NCI-H2081 (cell line): ENCODE measurements at regions not wholly inside any gene's neighbourhood (a gene's known extent, or its start where the extent isn't known, plus 50 kb on each side); places are given as distances from the start of the nearest gene placed in this dataset.

Source experiments
- DNase-seq, 2 experiments: peaks; one replicate each; lab custom pipeline; 2025; lab: John Stamatoyannopoulos, UW

DNA sequence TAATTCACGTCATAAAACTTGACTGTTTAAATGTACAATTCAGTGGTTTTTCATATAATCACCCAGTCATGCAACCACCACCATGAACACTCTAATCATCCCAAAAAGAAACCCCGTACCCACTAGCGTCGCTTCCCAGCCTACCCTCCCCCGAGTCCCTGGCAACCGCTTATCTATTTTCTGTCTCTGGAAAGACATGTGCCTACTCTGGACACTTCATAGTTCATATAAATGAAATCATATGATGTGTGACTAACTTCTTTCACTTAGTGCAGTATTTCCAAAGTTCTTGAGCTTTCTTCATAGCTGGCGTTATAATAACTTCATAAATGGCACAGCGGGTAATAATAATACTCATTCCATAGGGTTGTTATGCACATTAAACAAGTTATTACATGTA lies 215.2 kb downstream of the MYLK4 start:
- DNase-seq, result no peak

DNA sequence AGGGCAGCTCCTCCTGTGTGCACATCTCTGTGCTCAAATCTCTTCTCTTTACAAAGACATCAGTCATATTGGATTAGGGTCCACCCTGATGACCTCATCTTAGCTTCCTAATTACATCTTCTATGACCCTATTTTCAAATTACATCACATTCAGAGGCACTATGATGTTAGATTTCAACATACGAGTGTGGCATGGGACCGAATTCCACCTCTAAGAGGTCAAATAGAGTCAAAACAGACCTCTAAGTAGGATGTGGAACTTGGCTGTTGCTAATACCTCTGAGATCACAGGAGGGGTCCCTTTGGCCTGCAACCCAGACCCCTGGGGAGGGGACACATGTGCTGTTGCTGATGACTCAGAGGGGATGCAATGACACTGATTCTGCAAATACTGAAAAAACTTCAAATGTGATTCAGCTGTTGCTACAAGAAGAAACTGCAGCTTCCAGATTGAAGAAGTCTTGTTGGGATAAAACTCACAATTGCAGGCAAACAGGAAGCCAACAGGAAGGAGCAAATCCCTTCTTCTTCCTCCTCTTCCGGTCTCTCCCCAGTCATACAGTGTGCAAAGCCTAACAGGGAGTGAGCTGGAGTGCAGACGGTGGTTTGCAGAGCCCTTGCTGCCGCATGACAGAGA lies 216.2 kb downstream of the MYLK4 start:
- no peak for DNase-seq

DNA sequence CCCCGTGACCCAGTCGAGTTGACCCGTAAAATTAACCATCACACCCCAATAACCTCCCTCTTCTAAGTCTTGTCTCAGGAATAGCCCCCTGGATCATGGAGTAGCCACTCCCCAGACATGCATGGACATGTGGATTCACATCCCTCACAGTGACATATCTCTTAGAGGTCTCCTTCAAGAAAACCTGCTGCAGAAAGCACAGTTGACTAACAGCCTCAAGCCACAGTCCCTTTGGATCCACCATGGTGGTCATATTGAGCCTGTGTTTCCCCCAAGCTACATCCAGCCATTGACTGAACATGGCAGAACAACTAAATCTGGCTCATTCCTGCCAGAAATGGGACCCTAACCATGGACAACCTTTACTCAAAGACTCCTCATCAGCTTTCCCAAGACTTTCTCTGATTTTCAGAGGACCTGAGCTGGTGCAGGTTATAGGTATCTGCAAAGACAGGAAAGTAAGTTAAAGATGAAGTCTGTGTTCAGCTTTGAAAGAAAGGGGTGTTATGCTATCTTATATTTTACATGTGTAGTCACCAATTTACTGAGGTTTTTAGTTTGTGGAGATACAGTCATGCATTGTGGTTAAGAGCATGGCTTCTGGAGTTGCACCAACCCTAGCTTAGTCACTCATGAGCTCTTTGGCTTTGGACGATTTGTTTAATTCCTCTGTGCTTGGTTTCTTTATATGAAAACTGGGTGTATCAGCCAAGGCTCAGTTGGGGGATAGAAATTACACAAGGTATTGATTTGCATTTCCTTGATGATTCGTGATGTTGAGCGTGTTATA lies 219.1 kb downstream of the MYLK4 start:
- DNase-seq, result no peak

DNA sequence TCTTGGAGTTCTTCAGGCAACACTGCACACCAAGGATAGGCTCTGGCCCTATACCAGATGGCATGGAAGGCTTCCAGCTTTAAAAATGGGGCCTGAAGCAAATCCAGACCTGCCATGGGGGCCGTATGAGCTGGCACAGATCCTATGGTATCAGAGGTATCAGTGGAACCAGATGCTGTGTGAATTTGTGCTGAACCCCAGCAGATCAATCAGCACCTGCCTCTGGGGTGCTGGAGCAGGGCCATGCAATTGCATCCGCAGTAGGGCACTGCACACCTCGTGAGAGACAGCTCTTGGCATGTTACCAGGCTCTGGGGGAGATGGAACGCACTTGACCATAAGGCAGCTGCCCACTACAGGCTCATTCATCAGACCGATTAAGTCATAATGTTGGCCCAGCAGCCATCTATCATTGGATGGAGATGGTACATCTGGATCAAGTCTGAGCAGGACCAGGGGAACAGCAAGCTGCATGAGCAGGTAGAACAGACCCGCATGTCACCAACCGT lies 221.5 kb downstream of the MYLK4 start:
- peak; percentile 73 to 93 for DNase-seq

DNA sequence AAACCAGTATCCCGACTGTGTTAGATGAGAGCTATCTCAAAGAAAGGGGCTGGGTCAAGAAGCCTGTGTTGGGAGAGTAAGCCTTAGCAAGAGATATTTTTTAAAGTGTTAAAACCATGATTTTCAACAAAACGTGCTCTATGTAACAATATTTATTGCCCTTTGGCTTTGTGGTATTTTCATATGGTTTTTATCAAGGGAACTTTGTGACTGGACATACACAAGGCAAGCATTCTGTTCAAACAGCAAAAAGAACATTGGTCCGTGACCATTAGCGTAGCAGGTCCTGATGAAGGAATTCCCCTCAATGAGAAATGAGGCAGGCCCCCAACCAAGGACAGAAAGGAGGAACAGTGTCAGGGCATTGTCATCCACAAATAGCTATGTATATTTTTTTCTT lies 222.6 kb downstream of the MYLK4 start:
- DNase-seq, result no peak

DNA sequence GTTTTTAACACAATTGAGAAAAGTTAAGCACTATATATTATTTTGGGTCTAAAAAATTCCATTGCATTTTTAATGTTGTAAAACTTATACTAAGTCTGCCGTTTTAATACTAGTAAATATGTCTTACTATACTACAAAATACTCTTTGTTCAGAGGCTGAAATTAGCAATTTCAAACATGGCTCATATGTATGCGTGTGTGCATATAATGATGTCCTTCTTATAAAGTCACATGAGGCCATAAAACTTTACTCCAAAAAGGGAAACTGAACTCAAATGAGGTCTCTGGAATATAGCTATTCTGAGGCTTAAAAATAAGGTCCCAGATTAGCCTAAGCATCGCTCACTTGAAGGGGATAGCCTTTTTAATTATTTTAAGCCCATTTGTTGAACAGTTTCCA lies 224.0 kb downstream of the MYLK4 start:
- no peak for DNase-seq

DNA sequence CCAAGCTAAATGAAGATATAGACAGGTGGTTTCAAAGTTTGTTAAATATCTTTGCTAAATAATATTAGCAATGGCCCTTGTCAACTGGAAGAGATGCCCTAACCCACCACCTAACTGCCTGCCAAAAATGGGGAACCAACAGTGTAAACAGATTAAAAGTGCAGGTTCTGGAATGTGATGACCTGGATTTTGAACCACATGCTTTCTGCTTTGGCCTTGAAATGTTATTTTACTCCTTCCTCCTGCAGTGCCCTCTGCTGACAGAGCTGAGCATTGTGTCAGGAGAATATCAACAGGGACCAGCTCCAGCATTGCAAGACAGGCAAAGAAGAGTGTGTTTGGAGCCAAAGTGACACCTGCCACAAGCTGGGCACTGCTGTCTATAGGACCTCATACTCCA lies 226.6 kb downstream of the MYLK4 start:
- no peak for DNase-seq

DNA sequence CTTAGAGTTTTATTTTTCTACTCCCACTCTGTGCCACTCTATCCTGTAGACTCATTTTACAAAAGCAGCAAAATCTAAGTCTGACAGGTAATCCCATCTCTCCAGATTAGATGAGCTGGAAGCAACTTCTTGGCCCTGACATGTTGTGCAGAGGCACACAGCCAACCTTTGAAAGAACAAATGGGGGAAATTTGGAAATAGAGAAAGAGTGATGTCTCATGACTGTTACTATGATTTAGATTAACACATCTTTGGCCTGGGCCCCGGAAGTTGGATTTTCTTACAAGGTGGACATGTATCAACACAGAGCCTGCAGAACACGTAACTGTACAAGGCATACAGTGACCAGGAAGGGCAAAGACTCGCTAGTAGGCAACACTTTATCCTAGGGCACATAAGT lies 227.7 kb downstream of the MYLK4 start:
- DNase-seq, result no peak

DNA sequence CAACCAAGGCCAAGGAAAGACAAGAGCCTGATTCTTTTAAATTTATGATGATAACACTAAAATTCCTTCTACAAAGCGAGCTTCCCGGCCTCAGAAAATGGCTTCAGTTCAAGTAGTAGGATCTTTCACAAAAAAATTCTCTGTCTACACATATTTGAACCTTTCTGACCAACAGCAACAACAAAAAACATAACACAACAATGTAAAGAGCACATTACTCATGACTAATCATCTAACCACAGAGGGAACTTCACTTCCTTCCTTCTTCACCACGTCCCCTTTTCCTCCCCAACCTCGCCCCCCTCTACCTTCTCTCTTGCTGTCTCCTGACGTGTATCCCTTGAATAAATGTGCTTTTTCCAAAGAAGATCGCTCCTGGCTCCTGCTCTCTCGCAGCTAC lies 228.2 kb downstream of the MYLK4 start:
- no peak for DNase-seq

DNA sequence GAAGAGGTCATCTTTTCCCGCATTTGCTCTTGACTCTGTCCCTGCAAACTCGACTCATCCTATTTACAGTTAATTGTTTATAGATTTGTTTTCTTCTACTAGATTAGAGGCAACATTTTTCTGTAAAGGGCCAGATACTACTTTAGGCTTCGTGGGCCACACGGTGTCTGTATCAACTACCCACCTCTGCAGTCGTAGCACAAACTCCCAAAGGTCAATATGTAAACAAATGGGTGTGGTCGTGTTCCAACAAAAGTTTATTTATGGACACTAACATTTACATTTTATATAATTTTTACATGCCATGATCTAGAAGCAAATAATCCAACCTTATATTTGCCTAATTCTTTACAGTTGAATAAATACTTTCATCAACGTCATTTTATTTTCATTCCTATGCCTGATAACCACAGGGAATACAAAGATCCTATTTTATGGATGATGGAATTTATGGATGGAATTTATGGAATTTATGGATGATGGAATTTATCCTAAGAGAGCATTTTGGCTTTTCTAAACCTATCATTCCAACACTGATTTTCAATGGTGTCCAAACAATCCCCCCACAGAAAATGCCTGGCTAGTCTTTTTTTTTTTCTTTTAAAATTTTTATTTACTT lies 232.8 kb downstream of the MYLK4 start:
- no peak for DNase-seq

DNA sequence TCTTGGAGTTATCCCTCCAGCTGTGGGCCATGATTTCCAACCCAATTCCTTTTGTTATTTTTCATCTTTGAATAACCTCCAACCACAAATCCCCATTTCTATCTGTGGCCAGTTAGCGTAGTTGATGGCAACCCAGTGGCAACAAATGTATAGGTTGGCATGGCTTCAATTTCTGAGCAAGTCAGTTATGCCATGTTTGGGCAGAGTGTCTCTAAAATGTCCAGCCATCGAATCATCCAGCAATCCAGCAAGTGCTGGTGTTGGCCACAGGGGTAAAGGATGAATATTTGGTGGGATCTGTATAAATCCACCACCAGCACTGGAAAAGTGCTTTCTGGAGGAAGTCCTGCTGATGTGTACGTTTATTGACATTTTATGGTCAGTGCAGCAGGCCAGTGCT lies 233.3 kb downstream of the MYLK4 start:
- no peak for DNase-seq

DNA sequence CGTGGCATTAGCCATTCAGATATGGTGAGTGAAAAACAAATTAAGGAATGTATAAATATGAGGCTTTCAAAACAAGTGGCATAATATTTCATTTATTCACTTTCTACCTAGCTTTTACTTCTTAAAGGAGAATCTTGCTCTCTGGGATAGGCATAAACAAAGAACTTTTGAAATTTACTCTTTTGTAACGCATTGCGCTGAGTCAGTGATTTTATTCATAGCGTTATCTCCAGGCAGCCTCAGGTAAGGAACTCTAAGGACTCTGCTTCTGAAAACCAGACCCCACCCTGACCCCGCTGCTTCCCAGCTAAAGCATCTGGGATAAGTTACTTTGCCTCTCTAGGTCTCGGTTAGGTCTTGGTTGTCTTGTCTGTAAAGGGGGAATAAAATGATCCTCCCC lies 234.7 kb downstream of the MYLK4 start:
- DNase-seq, result no peak

DNA sequence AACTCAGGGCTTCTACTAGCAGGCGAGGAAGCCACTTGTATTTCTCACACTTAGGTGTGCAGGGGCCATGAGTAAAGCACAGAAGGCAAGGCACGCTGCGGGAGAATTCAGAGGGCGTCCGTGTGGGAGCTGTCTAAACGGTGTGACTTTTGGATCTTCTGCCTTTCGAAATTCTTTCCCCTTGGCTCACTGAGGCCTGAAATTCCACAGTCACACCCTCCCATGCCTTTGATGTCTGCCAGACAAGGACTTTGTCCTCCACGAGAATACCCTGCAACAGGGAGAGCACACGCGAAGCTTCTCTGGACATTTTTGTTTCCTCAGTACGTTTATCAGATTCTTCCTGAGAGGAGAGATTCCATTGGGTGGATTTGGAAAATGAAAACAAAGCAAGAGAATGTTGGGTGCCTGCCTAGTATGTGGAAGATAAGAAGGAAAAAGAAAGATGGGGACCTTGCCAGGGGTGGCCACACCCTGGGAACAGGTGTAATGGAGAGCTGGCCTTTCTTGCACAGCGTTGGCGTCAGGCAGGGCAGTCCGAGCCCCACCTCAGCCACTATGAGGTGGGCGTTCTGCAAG lies 235.7 kb downstream of the MYLK4 start:
- DNase-seq, result no peak

DNA sequence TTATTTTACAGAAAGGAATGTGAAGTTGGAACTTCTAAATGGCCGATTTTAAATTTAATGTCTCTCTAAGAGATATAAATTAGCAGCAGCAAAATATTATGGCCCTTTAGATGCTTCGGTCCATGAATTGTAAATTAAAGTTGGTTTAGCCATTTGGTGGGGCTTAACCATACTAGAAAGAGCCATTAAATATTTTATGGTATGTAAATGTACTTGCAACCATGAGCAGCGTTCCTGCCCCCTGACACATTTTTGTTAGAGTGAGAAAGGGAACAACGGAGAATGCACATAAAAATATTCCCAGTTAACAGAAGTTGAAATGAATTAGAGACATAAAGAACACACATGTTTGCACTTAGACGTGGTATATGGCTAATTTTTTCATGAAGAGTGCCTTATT lies 237.9 kb downstream of the MYLK4 start:
- DNase-seq, result no peak

DNA sequence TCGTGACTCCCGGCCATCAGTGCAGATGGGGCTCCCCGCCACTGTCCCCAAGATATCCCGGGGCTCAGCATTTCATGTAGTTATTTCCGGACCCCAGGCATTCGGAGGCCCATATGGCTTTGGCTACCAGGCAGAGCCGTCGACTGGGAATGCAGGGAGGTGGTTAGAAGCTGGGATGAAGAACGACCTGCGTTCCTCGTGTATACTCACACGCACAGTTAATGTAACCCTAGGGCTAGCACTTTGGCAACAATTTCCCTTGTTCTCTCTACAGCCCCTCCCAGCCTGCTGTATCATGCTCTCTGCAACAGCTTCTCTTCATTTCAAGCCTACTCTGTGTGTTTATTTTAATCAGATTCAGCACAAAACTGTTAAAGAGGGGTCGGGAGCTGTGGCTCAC lies 240.4 kb downstream of the MYLK4 start:
- DNase-seq, result no peak

DNA sequence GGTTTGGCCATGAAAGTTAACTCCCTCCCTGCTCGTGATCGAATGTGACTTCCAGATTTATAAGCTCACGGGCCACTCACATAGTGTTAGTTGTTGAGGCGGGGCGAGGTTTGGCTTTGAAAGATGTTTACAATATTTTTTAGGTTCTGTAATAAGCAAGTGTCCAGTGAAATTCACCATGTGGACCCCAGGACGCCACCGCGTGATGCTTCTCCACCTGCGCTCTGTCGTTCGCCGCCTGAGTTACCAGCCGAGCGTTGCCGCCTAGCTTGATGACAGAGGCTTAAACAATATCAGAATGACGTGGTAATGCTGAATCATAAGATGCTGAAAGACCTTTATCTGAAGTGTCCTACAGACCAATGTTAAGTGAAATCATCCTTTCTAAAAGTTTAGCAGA lies 241.0 kb downstream of the MYLK4 start:
- DNase-seq, result no peak

DNA sequence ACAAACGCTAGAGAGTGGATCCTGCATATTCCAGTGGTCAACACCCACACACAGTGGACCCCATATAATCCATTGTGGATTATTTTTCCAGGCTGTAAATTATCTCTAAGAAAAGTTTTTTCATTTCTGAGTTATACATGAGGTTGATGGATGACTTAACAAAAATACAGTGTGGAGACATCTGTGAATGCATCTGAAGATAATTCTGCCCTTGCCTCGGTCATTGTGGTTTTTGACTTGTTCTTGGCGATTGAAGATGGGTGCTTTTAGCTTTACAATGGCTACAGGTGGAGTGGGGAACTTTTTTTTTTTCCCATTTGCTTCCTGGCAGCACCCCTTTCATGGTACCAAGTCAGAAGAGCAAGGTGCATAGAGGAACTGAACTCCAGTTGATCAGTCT lies 242.7 kb downstream of the MYLK4 start:
- DNase-seq, result no peak

DNA sequence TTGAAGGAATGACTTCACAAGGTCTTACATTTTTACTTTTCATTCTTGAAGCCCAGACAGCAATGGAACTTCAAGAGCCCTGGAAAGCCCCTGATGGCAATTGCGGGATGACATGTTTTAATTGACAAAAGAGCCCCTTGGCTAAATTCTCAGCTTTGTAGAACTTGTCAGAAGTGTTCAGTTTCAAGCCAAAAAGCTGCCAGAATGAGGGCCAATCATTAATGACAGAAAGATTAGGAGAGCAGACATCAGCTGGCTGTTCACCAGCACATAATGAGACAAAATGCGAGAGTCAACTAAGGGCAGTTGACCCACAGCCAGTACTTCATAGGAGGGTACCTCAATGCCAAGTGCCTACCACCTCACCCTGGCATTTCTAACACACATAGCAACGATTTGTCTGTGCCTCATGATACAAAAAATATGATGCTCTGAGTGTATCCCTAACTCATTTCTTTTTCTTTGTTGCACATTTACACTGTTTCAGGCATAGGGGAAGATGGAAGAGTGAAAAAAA lies 243.1 kb downstream of the MYLK4 start:
- DNase-seq, result no peak

DNA sequence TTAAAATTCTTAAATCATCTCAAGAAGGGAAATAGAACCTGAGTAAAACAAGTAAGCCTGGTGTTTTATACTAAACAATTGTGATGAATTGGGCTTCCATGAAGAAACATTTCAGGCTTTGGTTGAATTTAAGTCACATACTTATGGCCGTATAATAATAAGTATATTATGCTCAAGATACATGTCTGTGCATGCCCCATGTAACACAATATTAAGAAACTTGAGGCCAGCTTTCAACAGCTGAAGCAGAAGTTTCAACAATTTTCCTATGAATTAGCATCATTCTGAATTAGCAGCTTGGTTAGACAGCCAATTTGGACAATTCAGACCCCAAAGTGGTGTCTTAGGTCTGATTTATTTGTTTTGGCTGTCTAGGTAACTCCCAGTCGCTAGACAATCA lies 243.7 kb downstream of the MYLK4 start:
- no peak for DNase-seq

DNA sequence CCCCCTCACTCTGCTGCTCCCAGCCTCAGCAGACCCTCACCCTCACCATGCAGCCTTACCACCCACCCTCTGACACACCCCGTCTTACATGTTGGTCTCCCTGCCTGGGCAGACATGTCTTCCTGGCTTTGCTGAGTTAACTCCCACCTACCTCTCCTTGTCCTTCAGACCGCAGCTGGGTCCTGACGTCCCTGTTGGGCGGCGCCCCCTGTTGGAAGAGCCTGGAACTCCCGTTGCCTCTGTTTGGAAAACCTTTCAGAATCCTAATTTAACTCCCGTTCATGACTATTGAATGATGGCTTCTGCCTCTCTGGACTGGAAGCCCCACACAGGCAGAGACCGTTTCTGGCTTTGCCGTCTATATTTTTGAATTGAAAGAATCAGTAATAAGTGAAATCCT lies 245.1 kb downstream of the MYLK4 start:
- DNase-seq, result no peak

DNA sequence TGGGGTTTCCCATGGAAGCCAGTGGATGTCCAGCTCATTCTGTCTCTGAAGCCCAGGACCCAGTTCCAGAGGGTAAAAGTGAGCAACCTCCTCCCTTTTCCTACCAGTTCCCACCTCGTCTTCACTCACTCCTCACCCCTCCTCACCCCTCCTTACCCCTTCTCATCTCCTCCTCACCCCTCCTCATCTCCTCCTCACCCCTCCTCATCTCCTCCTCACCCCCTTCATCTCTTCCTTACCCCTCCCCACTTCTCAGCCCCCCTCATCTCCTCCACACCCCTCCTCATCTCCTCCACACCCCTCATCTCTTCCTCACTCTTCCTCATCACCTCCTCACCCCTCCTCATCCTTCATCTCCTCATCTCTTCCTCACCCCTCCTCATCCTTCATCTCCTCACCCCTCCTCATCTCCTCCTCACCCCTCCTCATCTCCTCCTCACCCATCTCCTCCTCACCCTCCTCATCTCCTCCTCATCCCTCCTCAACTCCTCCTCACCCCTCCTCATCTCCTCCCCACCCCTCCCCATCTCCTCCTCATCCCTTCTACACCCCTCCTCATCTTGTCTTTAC lies 246.1 kb downstream of the MYLK4 start:
- no peak for DNase-seq

DNA sequence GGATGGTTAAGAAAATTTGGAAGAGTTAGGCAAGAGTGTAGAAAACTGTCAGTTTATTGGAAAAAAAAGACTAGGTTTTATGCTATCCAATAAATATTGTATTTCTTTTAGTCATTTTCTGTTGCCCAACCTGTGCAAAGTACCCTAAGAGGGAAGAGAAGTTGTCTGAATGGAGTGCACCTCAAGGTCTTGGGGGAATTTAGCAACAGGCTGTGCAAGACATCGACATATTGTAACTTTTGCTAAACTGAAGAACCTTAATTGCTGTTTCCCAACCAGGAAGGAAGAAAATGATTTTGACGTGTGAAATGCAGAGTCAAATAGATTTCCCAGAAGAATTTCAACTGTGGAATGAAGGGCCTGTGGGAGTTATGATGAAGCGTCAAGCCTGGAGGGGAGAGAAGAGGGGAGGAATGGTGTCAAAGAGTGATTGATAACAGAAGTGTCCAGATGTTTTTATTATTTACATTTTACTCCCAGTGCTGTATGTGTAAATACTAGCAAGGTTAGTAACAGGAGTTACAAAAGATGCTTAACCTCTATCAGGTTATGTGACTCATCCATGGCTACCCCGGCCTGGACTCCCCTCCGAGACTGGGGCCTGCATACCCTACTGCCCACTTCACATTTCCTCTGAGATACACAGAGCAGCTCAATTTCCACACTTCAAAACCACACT lies 246.8 kb downstream of the MYLK4 start:
- DNase-seq, result no peak
